GM19035 (cell line): ENCODE measurements at regions not wholly inside any gene's neighbourhood (a gene's known extent, or its start where the extent isn't known, plus 50 kb on each side); places are given as distances from the start of the nearest gene placed in this dataset.

Experiments used
- ATAC-seq: cut with Tn5 transposase; IDR thresholded peaks from one replicate; pipeline ENCODE4 v1.9.1; 2021; ENCODE audit not compliant: unreplicated experiment

GRCh38 chr6:147023148-147023547, 181.1 kb upstream of the STXBP5 start:
- no peak for ATAC-seq

DNA sequence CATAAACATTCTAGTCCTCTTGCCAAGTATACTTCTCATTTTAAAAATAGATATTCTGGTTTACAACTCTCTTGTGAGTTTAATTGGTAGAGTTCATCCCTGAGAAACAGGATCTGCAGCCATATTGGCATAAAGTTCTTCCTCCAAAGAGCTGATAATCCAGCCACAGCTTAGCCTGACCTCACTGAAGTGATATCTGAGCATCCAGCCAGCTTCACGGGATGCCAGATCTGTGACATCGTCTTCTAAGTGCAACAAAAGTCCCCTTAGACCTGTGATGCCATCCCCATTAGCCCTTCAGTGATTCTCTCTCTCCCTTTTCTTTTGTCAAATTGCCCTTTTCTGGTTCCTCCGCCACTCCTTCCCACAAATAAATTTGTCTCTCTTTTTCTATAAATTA, 180.6 kb upstream of the STXBP5 start:
- ATAC-seq: no peak

DNA sequence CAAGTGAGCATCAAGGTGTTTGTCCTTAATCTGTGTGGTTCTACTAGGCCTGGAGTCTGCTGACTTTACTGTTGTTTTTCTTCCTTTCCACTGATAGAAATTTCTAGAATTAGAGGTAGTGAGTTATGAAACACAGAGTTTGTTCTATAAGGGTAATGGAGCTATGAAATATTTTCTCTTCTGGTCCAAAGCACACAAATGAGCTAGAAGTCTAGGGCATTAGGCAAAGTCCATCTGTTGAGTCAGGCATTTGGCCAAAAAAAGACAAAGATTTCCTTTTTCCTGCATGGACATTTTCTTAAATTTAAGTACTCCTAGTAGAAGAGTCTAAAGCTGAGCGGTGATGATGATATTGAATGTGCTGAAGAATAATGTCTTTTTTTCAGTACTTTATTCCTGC, 174.3 kb upstream of the STXBP5 start:
- no peak for ATAC-seq

DNA sequence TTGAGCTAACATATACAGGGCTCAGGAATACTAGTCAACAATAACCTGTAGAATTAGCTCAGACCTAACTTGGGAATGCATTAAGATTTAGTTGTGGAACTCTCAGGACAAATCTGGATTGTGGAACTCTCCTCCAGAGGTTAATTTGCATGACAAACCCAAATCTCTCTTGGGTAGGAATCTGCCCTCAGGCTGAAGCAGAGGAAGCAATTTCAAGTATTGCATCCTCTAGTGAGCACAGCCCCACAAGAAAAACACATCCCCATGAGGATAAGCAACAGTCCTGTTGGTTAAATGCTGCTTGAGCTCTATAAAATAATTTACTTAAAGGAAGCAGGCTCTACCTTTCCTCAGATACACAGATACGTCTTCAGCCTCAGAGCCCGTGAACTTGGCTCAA, 170.9 kb upstream of the STXBP5 start:
- no peak for ATAC-seq

DNA sequence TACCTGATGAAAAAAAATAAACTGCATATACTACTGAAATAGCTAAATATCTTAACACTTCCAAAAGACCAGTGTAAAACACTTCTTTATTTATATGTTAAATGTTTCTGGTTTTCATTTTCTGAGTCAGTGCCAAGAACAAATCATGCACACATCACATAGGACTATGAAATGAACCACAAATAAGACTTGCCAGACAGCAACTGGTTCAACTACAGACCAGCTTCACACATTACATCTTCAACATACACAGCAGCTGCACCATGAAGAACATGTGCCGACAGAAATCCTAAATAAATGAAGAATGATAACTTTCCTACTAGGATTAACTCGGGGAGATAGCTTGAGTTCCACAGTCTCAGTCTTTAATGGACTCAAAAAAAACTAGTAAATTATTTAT, 168.3 kb upstream of the STXBP5 start:
- ATAC-seq: no peak

GRCh38 chr6:147037881-147038280, 166.3 kb upstream of the STXBP5 start:
- no peak for ATAC-seq

GRCh38 chr6:147040121-147040910, 163.9 kb upstream of the STXBP5 start:
- no peak for ATAC-seq

GRCh38 chr6:147042679-147043078, 161.5 kb upstream of the STXBP5 start:
- ATAC-seq: no peak

DNA sequence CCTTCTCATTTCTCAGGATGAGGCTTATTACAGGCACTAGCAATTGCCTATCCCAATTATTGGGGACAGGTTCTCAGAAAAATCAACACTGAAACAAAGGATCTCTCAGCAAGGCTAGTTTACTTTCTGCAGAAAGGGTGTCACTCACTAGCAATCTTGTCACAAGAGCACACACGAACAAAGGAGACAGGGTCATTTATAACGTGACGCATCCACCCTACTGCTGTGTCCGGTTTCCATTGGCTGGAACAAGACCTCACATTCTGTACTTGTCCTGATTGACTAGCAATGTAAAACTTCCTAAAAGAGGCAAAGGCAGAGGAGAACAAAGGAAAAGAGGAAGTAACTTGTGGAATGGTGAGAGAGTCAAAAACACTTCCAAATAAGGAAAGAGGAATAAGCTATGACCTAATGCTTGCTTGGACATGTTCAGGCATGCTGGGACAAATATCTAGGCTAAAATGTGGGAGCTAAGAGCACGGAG, 160.2 kb upstream of the STXBP5 start:
- ATAC-seq: no peak

GRCh38 chr6:147046141-147046877, 157.9 kb upstream of the STXBP5 start:
- no peak for ATAC-seq

GRCh38 chr6:147048930-147049329, 155.3 kb upstream of the STXBP5 start:
- no peak for ATAC-seq

- no peak for ATAC-seq
These were observed 150.8 kb upstream of the STXBP5 start for GRCh38 chr6:147053311-147053921.

DNA sequence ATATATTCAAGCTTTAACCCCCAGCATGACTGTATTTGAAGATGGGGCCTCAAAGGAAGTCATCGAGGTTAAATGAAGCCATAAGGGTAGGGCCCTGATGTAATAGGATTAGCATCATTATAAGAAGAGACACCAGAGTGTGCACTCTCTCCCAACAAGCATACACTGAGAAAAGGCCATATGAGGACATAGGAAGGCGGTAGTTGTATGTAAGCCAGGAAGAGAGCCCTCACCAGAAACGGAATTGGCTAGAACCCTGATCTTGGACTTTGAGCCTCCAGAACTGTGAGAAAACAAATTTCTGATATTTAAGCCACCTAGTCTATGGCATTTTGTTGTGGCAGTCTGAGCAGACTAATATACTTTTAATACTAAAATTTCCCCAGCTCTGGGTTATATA, 150.1 kb upstream of the STXBP5 start:
- no peak for ATAC-seq

- no peak for ATAC-seq
These were observed 149.3 kb upstream of the STXBP5 start for GRCh38 chr6:147054871-147055270.

GRCh38 chr6:147055821-147056392, 148.3 kb upstream of the STXBP5 start:
- ATAC-seq: no peak

GRCh38 chr6:147057188-147057587, 147.0 kb upstream of the STXBP5 start:
- no peak for ATAC-seq

- no peak for ATAC-seq
These were observed 146.4 kb upstream of the STXBP5 start for GRCh38 chr6:147057705-147058342.

- ATAC-seq: no peak
These were observed 145.3 kb upstream of the STXBP5 start for GRCh38 chr6:147058786-147059385.

DNA sequence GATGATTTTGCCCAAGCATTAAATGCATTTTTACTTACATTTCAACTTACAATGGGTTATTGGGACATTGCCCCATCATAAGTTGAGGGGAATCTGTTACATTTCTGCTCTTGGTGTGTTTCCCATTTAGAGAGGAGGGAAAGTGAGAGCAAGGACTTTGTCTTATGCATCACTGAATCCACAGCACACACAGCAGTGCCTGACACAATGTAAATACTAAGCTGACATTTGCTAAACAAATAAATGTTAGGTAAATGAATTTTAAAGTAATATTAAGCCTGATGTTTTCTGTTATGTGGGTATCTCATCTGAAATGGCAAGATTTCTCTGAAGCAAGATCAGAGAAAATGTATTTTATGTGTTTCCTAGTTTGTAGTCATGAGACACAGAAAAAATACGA, 143.6 kb upstream of the STXBP5 start:
- no peak for ATAC-seq

DNA sequence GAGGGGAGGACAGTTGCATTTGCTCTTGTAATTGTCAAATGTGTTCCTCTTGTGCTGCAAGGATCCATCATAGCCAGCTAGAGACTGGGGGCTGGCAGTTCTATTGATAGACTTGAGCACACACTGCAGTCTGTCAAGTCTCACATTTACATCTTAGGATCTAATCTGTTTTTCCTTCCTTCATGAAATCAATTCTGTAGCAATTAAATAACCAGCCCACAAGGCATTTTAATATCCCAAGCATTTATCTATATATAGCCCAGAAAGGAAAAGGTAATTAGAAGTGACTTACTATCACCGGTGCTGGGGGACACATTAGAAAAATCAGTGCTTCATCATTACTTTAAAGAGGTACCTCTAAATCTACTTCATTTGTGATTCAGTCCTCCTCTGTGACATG, 143.0 kb upstream of the STXBP5 start:
- ATAC-seq: no peak
